ENCODE measurements at regions not wholly inside any gene's neighbourhood (a gene's known extent, or its start where the extent isn't known, plus 50 kb on each side); places are given as distances from the start of the nearest gene placed in this dataset.

GRCh38 chr2:111226876-111227700, 106.4 kb downstream of the BCL2L11 start:
- no peak for TF ChIP-seq CTCF (IDR thresholded peaks at IDR 0.05; ENCODE audit: borderline replicate concordance, control extremely low read depth, extremely low read depth, insufficient read depth, missing control alignments)
- DNase-seq (ENCODE audit: low spot score) = no peak
- in situ Hi-C loops (cut with MboI; ENCODE audit: low sequenced_read_pairs, unreplicated experiment) = no loop called here

GRCh38 chr2:111227716-111228141, 107.0 kb downstream of the BCL2L11 start:
- DNase-seq (ENCODE audit: low spot score) = no peak
- in situ Hi-C loops (cut with MboI; ENCODE audit: low sequenced_read_pairs, unreplicated experiment) = no loop called here
- no peak for TF ChIP-seq CTCF (IDR thresholded peaks at IDR 0.05; ENCODE audit: borderline replicate concordance, control extremely low read depth, extremely low read depth, insufficient read depth, missing control alignments)

- no peak for DNase-seq (ENCODE audit: low spot score)
- TF ChIP-seq CTCF (IDR thresholded peaks at IDR 0.05; ENCODE audit: borderline replicate concordance, control extremely low read depth, extremely low read depth, insufficient read depth, missing control alignments) = no peak
- in situ Hi-C loops (cut with MboI; ENCODE audit: low sequenced_read_pairs, unreplicated experiment) = no loop called here
These were observed 111.0 kb downstream of the BCL2L11 start for GRCh38 chr2:111231532-111232252.

- in situ Hi-C loops (cut with MboI; ENCODE audit: low sequenced_read_pairs, unreplicated experiment) = no loop called here
- no peak for DNase-seq (ENCODE audit: low spot score)
- TF ChIP-seq CTCF (IDR thresholded peaks at IDR 0.05; ENCODE audit: borderline replicate concordance, control extremely low read depth, extremely low read depth, insufficient read depth, missing control alignments) = no peak
These were observed 114.7 kb downstream of the BCL2L11 start for GRCh38 chr2:111235192-111236015.

- no peak for DNase-seq (ENCODE audit: low spot score)
- in situ Hi-C loops (cut with MboI; ENCODE audit: low sequenced_read_pairs, unreplicated experiment) = no loop called here
- no peak for TF ChIP-seq CTCF (IDR thresholded peaks at IDR 0.05; ENCODE audit: borderline replicate concordance, control extremely low read depth, extremely low read depth, insufficient read depth, missing control alignments)
These were observed 115.3 kb downstream of the BCL2L11 start for GRCh38 chr2:111236025-111236424.

GRCh38 chr2:111238296-111238695, 117.6 kb downstream of the BCL2L11 start:
- in situ Hi-C loops (cut with MboI; ENCODE audit: low sequenced_read_pairs, unreplicated experiment) = no loop called here
- no peak for DNase-seq (ENCODE audit: low spot score)
- no peak for TF ChIP-seq CTCF (IDR thresholded peaks at IDR 0.05; ENCODE audit: borderline replicate concordance, control extremely low read depth, extremely low read depth, insufficient read depth, missing control alignments)
